GM21515 (cell line): ENCODE measurements at regions not wholly inside any gene's neighbourhood (a gene's known extent, or its start where the extent isn't known, plus 50 kb on each side); places are given as distances from the start of the nearest gene placed in this dataset.

ENCODE experiments used
- ATAC-seq: cut with Tn5 transposase; IDR thresholded peaks from one replicate; pipeline ENCODE4 v1.9.1; 2021; ENCODE audit not compliant: unreplicated experiment

GRCh38 chr16:64659866-64660265 is 462.0 kb downstream of the CDH11 start:
- no peak for ATAC-seq

GRCh38 chr16:64657316-64658011 is 464.4 kb downstream of the CDH11 start:
- ATAC-seq = no peak

GRCh38 chr16:64656471-64656870 is 465.4 kb downstream of the CDH11 start:
- no peak for ATAC-seq

- no peak for ATAC-seq
Observed at GRCh38 chr16:64654178-64654577, 467.7 kb downstream of the CDH11 start.

GRCh38 chr16:64648282-64648681 is 473.6 kb downstream of the CDH11 start:
- no peak for ATAC-seq

GRCh38 chr16:64641343-64641742 is 480.5 kb downstream of the CDH11 start:
- ATAC-seq = no peak

- ATAC-seq = no peak
Observed at GRCh38 chr16:64638766-64639165, 483.1 kb downstream of the CDH11 start.

- ATAC-seq = no peak
Observed at GRCh38 chr16:64629622-64630021, 492.2 kb downstream of the CDH11 start.

- ATAC-seq = no peak
Observed at GRCh38 chr16:64627781-64628180, 494.1 kb downstream of the CDH11 start.

- ATAC-seq = no peak
Observed at GRCh38 chr16:64627288-64627687, 494.6 kb downstream of the CDH11 start.

- no peak for ATAC-seq
Observed at GRCh38 chr16:64626776-64627175, 495.1 kb downstream of the CDH11 start.

GRCh38 chr16:64621616-64622015 is 500.2 kb downstream of the CDH11 start:
- ATAC-seq = no peak

- no peak for ATAC-seq
Observed at GRCh38 chr16:64617836-64618476, 503.9 kb downstream of the CDH11 start.

GRCh38 chr16:64615630-64616280 is 506.1 kb downstream of the CDH11 start:
- no peak for ATAC-seq

- ATAC-seq = no peak
Observed at GRCh38 chr16:64596196-64596595, 525.7 kb downstream of the CDH11 start.

- ATAC-seq = no peak
Observed at GRCh38 chr16:64590513-64590912, 531.4 kb downstream of the CDH11 start.

GRCh38 chr16:64589836-64590235 is 532.0 kb downstream of the CDH11 start:
- ATAC-seq = no peak

- no peak for ATAC-seq
Observed at GRCh38 chr16:64586781-64587180, 535.1 kb downstream of the CDH11 start.

GRCh38 chr16:64585367-64585766 is 536.5 kb downstream of the CDH11 start:
- no peak for ATAC-seq

- ATAC-seq = no peak
Observed at GRCh38 chr16:64580558-64580957, 541.3 kb downstream of the CDH11 start.

GRCh38 chr16:64579712-64580111 is 542.2 kb downstream of the CDH11 start:
- no peak for ATAC-seq

- ATAC-seq = no peak
Observed at GRCh38 chr16:64545768-64546167, 576.1 kb downstream of the CDH11 start.
